Kidney (tissue), 13 donors: ENCODE measurements at regions not wholly inside any gene's neighbourhood (a gene's known extent, or its start where the extent isn't known, plus 50 kb on each side); places are given as distances from the start of the nearest gene placed in this dataset.

ENCODE experiments used
- DNase-seq, 5 donors: peaks; one replicate each; pipeline ENCODE4 v3.0.0-alpha.2; 2013 to 2020
- FAIRE-seq: peaks from 2 replicates; lab custom pipeline; 2012; peaks lifted over from hg19 to GRCh38; lab: Jason Lieb, UNC
- H3K27ac ChIP-seq, 2 donors: one replicate each; pipeline ENCODE4 v1.7.0; 2013; ENCODE audit warnings: low read depth in 2 of 2, low read length in 2 of 2, inconsistent platforms in 1 of 2
- H3K27me3 ChIP-seq: one replicate; pipeline ENCODE4 v1.7.1; 2013; ENCODE audit warnings: low read length, inconsistent platforms; ENCODE audit not compliant: control insufficient read depth, insufficient read depth
- H3K36me3 ChIP-seq, 3 donors: one replicate each; pipeline versions ENCODE4 v1.7.0 to v1.7.1; 2013; ENCODE audit warnings: low read length in 3 of 3, control low read depth in 1 of 3, inconsistent platforms in 1 of 3; ENCODE audit not compliant: insufficient read depth in 3 of 3, control insufficient read depth in 2 of 3
- H3K4me1 ChIP-seq, 3 donors: one replicate each; pipeline versions ENCODE4 v1.7.0 to v1.7.1; 2013; ENCODE audit warnings: low read length in 3 of 3, inconsistent platforms in 1 of 3, low read depth in 1 of 3; ENCODE audit not compliant: control insufficient read depth in 2 of 3, insufficient read depth in 2 of 3
- H3K4me3 ChIP-seq, 3 donors: one replicate each; pipeline versions ENCODE4 v1.7.0 to v1.8.1; 2013; ENCODE audit warnings: low read length in 3 of 3, control low read depth in 1 of 3, inconsistent platforms in 1 of 3
- H3K9ac ChIP-seq, 3 donors: one replicate each; pipeline versions ENCODE4 v1.7.0 to v1.7.1; 2013; ENCODE audit warnings: low read length in 3 of 3, control low read depth in 1 of 3, inconsistent platforms in 1 of 3
- H3K9me3 ChIP-seq, 3 donors: one replicate each; pipeline versions ENCODE4 v1.7.0 to v1.7.1; 2013; ENCODE audit warnings: low read length in 3 of 3, control low read depth in 1 of 3, inconsistent platforms in 1 of 3; ENCODE audit not compliant: control insufficient read depth in 2 of 3, insufficient read depth in 1 of 3
- intact Hi-C: fragments of 100-400 bp; cut with DNase I; formaldehyde crosslinking; loops from one replicate; pipeline ENCODE4 v1.11.1; 2022
- TF ChIP-seq, protein P1 (sequence below): IDR thresholded peaks from 3 replicates; pipeline ENCODE4 v1.5.1; 2012; ENCODE audit warnings: mild to moderate bottlenecking, moderate library complexity, borderline replicate concordance; ENCODE audit not compliant: insufficient read depth; ENCODE audit errors: extremely low read depth
- donor health status: control.
- donor health status: control.
- donor health status: control.
- donor health status: control.
- donor health status: control.
- donor health status: DM: yes; HTN: yes; CAD: no.
- donor health status: Normal renal cell carcinoma (clear cell type).

DNA sequence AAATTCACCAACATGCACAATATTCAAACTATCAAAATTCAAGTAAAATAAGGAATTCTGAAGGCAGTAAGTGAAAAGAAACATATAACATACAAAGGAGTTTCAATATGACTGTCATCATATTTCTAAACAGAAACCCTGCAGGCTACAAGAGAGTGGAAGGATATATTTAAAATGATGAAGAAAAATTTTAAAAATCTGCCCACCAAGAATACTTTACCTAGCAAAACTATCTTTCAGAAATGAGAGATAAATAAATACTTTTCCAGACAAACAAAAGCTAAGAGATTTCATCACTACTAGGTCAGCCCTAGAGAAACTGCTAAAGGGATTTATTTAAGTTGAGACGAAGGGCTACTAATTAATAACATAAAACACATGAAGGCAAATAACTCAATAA, 73.8 kb upstream of the MANEA start:
- DNase-seq (no peak), FAIRE-seq (no peak)
- no peaks in the 10 kb centered on the region for H3K27me3 ChIP-seq
- H3K9me3 ChIP-seq = peaks cover 0 to 12% (median 0%) of the 10 kb centered on the region in 3 donors
- TF ChIP-seq, protein P1, sequence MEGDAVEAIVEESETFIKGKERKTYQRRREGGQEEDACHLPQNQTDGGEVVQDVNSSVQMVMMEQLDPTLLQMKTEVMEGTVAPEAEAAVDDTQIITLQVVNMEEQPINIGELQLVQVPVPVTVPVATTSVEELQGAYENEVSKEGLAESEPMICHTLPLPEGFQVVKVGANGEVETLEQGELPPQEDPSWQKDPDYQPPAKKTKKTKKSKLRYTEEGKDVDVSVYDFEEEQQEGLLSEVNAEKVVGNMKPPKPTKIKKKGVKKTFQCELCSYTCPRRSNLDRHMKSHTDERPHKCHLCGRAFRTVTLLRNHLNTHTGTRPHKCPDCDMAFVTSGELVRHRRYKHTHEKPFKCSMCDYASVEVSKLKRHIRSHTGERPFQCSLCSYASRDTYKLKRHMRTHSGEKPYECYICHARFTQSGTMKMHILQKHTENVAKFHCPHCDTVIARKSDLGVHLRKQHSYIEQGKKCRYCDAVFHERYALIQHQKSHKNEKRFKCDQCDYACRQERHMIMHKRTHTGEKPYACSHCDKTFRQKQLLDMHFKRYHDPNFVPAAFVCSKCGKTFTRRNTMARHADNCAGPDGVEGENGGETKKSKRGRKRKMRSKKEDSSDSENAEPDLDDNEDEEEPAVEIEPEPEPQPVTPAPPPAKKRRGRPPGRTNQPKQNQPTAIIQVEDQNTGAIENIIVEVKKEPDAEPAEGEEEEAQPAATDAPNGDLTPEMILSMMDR = no peak
- no peaks in the 10 kb centered on the region for H3K36me3 ChIP-seq
- intact Hi-C loops = no loop called here
- H3K9ac ChIP-seq = no peak overlapping the region
- H3K27ac ChIP-seq = no peak overlapping the region
- no peaks in the 10 kb centered on the region for H3K4me1 ChIP-seq
- no peak overlapping the region for H3K4me3 ChIP-seq

DNA sequence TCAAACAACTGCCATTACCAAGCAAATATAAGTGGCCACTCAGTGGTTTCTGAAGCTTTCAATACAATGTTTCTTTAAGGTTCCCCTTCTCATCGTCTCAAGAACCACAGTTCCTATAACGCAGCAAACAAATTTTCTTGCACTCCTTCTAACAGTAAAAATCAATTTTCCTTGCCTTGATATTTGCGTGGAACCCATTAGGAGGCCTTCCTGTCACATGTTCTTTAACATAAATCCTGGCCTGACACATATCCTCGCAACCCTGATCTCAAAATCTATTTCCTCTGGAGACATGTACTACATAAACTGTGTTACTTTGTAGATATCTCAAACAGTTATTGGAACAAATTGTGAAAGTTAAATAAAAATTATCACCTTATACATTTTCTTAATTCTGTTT, 65.9 kb upstream of the MANEA start:
- Histone ChIP-seq H3K4me3 (no peak overlapping the region), H3K9ac (no peak overlapping the region), H3K9me3 (no peaks in the 10 kb centered on the region), H3K36me3 (no peaks in the 10 kb centered on the region), H3K4me1 (no peaks in the 10 kb centered on the region), H3K27ac (no peak overlapping the region), H3K27me3 (no peaks in the 10 kb centered on the region)
- TF ChIP-seq, protein P1 = no peak
- DNase-seq (no peak), FAIRE-seq (no peak)
- intact Hi-C loops = no loop called here

DNA sequence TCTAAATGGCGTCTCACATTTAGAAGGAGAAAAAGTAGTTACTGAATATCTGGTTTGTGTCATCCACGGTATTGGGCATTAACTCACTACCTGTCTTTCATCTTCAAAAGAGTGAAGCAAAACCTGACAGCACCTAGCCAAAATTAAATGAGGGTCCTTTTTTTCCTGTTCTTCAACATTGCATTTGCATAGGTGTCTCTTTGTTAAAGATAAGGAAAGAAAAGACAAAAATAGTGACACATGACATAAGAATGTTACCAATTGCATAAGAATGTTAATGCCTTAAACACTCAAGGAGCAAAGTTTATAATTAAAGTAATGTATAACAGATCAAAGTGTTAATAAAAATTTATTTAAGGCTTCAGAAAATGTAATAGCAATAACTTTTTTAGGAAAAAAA, 61.4 kb upstream of the MANEA start:
- Histone ChIP-seq H3K4me1 (no peaks in the 10 kb centered on the region), H3K9me3 (no peaks in the 10 kb centered on the region), H3K36me3 (no peaks in the 10 kb centered on the region), H3K27me3 (no peaks in the 10 kb centered on the region), H3K27ac (no peak overlapping the region), H3K4me3 (no peak overlapping the region), H3K9ac (no peak overlapping the region)
- DNase-seq (no peak), FAIRE-seq (no peak)
- TF ChIP-seq, protein P1 = no peak
- intact Hi-C loops = no loop called here

DNA sequence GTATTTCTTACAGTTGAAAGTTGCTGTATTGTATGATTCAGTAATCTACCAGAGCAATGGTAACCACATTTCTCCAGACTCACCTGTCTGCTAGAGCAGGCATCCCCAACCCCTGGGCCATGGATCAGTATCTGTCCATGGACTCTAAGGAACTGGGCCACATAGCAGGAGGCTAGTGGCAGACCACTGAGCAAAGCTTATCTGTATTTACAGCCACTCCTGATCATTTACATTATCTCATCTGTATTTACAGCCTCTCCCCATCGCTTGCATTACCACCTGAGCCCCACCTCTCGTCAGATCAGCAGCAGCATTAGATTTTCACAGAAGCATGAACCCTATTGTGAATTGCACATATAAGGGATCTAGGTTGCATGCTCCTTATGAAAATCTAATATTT, 60.3 kb upstream of the MANEA start:
- FAIRE-seq = no peak
- no peaks in the 10 kb centered on the region for H3K27me3 ChIP-seq
- no peaks in the 10 kb centered on the region for H3K4me1 ChIP-seq
- TF ChIP-seq, protein P1 = no peak
- no peak overlapping the region for H3K4me3 ChIP-seq
- no peaks in the 10 kb centered on the region for H3K36me3 ChIP-seq
- DNase-seq = no peak
- no peak overlapping the region for H3K9ac ChIP-seq
- intact Hi-C loops = no loop called here
- no peak overlapping the region for H3K27ac ChIP-seq
- H3K9me3 ChIP-seq = no peaks in the 10 kb centered on the region
